ENCODE measurements at regions not wholly inside any gene's neighbourhood (a gene's known extent, or its start where the extent isn't known, plus 50 kb on each side); places are given as distances from the start of the nearest gene placed in this dataset.
A peak's percentile ranks its signal among the peaks of the same experiment; 100 is the strongest.
"Not testable (repeated sequence)": the region's sequence is repeated elsewhere in the genome, so short reads cannot be mapped to it uniquely, and the experiment has no call there.

DNA sequence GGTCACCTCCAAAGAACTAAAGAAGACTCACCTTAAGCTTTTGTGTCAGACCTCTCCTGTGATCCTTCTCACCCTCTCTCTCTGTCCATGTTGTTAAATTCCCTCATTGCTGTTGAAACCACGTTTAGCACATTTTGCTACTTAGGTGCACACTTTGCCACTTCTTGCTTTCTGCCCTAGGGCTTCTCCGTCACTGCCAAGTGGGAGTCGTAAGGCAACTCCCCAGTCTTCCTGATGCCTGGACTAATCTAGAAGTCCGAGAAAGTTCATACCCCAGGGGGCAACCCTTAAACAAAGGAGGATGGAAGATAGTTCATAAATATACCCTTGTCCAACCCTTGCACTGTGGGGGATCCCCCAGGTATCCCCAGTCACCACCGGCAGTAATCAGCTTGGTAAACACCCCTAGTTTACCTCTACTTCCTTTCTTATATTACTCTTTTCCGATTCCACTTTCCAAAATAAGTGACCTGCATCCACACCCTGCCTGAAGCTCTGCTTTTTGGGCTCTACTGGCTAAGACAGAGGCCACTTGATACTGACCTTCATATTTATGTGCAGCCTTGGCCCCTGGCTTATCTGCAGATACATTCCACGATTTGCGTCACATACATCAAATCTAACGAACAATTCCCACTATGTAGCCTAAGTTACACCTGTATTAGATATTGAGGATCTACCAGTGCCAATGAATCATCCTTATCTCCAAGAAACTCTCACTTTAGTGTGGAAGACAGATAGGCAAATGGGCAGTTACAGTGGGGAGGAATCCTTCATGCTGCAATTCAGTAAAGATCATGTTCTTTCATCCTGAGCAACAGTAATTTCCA is 776.2 kb downstream of the RNF144A start:
- DNase-seq = no peak

DNA sequence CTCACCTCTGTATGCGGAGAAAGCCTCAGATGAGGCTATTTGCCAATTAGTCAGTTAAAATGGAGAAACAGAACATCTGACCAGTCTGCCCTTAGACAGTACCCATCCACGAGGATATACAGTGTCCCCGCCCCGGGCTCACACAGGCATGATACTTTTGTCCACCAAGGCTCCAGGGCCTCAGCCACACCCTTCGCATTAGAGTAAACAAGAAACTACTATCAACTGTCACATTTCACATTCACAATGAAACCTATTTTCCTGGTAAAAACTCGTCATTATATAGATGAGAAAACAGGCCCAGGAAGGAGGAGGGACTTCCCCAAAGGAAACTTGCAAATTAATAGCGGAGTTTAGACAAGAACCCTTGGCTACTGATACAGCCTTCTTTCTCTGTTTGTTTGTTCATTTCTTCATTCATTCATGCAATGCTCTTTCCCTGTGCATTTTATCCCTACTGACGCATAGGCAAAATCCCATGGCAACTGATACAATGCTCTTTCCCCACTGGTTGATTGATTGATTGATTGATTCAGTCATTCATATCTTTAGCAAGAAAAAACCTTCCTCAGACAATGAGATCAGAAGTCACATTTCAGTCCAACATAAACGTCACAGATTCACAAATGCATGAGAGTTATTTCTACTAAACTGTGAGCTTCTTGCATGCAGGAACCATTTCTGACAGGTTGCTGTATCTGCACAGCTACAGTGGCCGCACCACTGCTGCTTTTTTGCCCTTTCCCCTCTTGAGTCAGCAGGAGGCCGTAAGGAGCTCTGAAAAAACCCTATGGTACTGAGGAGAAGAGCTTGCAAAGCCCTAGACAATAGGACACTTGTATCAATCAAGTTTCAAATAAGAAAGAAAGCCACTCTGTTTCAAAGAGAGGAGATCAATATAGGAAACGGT is 777.1 kb downstream of the RNF144A start:
- DNase-seq = no peak

GRCh38 chr2:7696556-7696955 is 779.3 kb downstream of the RNF144A start:
- not testable (repeated sequence) for DNase-seq

DNA sequence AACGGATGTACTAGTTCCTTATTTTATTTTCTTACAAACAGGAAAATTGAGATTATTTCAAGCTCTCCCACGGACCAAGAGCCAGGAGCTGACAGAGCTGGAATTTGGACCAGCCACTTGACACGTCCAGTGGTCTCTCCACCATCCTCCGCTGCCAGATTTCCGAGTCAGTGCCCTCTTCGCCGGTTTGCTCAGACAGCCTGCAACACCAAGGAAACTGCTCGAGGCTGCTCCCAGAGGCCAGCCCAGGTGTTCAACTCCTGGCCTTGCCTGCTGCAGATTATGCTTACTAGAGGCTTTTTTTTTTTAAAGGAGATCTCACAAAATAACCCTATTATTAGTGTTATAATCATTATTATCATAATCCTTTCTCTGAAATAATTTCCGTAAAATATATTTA is 779.8 kb downstream of the RNF144A start:
- DNase-seq = peak; percentile 95 to 99

DNA sequence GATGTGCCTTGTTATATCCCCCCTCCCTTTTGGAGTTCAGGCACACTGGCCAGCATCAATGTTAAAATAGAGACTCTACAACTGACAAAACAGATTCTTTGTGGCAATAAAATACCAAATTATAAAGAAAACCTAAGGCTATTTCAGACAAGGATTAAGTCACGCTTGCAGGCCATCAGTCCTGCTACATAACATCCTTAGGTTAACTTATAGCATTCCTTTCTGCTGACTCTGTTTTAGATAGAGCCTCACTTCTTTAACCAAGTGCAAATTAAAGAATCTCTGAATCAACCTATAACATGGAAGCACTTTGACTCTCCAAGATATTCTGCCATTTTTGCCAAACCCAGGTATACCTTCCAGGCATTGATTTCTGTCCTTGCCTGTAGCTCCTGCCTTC is 784.6 kb downstream of the RNF144A start:
- no peak for DNase-seq

DNA sequence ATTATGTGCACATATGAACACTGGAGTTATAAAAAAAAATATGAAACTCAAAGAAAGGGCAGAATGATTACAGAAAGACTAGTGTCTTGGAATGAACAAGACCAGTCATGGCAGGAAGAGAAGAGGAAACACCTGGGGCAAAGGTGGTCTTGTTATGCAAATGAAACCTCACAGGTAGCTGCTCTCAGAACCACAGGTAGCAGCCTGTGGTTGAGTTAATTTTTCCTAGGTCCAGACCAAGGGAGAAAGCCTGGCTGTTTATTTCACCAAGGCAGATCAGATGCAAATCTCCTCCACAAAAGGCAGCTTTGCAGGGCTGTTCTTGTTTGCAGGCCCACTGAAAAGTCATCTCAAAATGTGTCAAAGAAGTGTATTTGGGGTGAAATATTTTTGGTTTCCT is 785.8 kb downstream of the RNF144A start:
- DNase-seq = no peak

- no peak for DNase-seq
Observed at GRCh38 chr2:7703543-7704144, 786.4 kb downstream of the RNF144A start.

GRCh38 chr2:7704296-7704865 is 787.2 kb downstream of the RNF144A start:
- no peak for DNase-seq

- DNase-seq = no peak
Observed at GRCh38 chr2:7706791-7707190, 789.6 kb downstream of the RNF144A start.

DNA sequence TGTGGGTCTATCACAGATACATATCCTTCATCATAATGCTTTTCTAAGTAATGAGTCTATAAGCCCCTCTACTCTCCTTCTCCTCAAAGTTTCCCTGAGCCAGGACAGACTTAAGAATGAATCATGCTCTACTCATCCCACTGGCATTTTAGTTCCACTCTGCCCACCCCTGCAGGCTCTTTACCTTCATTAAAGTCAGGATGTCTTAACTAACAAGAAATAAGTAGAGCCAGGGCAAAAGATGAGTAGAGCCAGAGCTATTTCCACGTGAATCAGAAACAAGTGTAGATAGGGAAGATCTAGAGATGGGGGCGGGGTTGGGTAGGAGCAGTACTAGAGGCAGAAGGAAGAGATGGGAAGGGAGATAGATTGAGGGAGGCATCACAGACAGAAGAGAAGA is 790.5 kb downstream of the RNF144A start:
- no peak for DNase-seq

GRCh38 chr2:7709907-7710306 is 792.7 kb downstream of the RNF144A start:
- no peak for DNase-seq

GRCh38 chr2:7711167-7711566 is 794.0 kb downstream of the RNF144A start:
- no peak for DNase-seq

DNA sequence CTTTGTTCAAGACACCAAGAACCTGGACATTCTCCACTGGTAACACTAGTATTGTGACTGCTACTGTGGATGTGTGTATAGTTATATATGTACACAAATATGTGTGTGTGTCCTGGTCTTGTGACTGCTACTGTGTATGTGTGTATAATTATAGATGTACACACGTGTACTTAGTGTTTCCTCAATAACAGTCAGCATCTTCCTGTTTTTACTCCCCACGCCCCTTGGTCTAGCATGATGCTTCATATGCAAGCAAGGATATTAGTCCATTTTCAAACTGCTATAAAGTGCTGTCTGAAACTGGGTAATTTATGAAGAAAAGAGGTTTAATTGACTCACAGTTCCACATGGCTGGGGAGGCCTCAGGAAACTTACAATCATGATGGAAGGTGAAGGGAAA is 802.7 kb downstream of the RNF144A start:
- DNase-seq = no peak

DNA sequence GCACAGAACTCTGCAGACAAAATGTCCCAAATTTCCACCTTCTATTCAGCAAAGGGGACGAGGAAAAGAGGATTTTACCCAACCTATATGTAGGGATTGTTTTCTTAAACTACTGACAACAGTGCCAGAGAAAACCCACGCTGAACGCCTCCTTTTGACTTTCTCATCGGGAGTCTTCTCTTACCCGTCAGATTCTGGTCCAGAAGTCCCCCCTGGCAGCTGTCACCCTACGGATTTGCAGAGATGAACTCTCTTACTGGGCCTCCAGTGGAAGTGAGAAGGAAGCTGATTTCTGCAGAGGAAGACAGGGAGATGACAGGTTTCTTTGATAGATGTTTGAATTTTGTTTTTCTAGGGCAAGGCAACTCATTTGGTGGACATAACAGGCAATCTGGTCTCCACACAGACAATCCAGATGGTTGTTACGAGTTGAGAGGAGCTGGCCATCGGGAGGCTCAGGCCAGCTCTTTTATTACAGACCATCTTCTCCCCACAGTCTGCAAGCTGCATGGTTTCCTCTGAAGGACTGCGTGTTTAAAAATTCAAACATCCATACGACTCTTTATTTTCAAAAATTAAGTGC is 804.3 kb downstream of the RNF144A start:
- DNase-seq = peak in 1 of 2 experiments; percentile 28

GRCh38 chr2:7722212-7722910 is 805.1 kb downstream of the RNF144A start:
- no peak for DNase-seq

- peak; percentile 69 to 95 for DNase-seq
Observed at GRCh38 chr2:7724336-7724735, 807.1 kb downstream of the RNF144A start.

DNA sequence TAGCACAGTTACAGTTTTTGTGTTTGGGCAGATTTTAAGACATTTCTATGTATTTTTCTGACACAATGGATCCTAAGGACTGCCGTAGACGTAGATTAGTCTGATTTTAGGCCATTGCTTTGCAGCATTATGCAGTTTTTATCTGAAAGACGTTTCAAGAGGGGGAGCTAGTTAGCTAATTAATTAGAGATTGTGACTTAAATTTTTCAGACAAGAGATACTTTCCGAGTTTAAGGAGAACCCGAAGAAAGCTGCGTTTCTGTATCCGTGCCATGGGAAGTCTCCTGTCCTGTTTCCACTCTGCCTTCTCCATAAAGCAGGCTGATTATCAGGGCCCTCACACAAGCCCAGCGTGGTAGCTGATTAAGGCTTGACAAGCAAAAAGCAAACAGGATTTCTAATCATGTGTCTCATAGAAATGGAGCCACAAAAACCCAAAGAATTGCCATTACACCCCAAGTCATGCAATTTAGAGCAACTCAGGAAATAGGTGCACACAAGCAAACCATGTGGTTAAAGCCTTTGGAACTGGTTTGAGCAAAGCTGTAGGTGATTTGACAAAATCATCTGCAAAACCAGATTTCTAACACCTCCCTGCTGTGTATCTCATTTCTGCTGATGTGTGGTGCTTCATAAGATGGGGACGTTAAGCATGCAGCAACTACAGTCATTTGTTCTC is 808.1 kb downstream of the RNF144A start:
- peak in 1 of 2 experiments; percentile 47 for DNase-seq

- no peak for DNase-seq
Observed at GRCh38 chr2:7725850-7726242, 808.6 kb downstream of the RNF144A start.

- no peak for DNase-seq
Observed at GRCh38 chr2:7726989-7727388, 809.8 kb downstream of the RNF144A start.

DNA sequence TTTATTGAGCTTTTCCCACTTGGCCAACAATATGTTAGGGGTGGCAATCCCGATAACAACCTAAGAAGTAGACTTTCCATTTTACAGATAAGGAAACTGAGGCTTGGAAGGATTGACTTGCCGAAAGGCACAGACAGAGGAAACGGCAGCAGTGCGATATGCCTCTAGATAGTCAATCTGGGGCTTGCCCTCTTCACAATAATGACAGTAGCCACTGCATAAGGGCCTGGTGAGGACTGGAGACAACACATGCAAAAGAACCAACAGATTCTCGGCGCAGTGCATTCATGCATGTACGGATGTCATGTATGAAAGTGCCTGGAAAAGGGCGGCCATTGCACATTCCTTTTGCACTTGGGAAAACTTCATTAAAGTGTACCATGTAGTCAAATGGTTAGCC is 811.2 kb downstream of the RNF144A start:
- no peak for DNase-seq

GRCh38 chr2:7730449-7730848 is 813.2 kb downstream of the RNF144A start:
- no peak for DNase-seq
